Endodermal cell (in vitro differentiated cells): ENCODE measurements at regions not wholly inside any gene's neighbourhood (a gene's known extent, or its start where the extent isn't known, plus 50 kb on each side); places are given as distances from the start of the nearest gene placed in this dataset.

Experiments
- DNase-seq: peaks from one replicate; pipeline ENCODE4 v3.0.0-alpha.2; 2017
- H3K27ac ChIP-seq: 2 replicates; pipeline ENCODE4 v1.5.1; 2013; ENCODE audit warnings: mild to moderate bottlenecking, low read depth, low read length, moderate library complexity
- H3K27me3 ChIP-seq: 2 replicates; pipeline ENCODE4 v1.6.1; 2013; ENCODE audit warnings: mild to moderate bottlenecking, low read length, moderate library complexity; ENCODE audit not compliant: insufficient read depth, control insufficient read depth, poor library complexity, severe bottlenecking
- H3K36me3 ChIP-seq: 2 replicates; pipeline ENCODE4 v1.7.0; 2013; ENCODE audit warnings: mild to moderate bottlenecking, low read length, moderate library complexity; ENCODE audit not compliant: control insufficient read depth, insufficient read depth
- H3K4me1 ChIP-seq: one replicate; pipeline ENCODE4 v1.7.0; 2013; ENCODE audit warnings: low read length; ENCODE audit not compliant: control insufficient read depth, insufficient read depth
- H3K4me3 ChIP-seq: 2 replicates; pipeline ENCODE4 v1.5.1; 2013; ENCODE audit warnings: mild to moderate bottlenecking, low read length, moderate library complexity
- H3K9ac ChIP-seq: 2 replicates; pipeline ENCODE4 v1.6.1; 2013; ENCODE audit warnings: mild to moderate bottlenecking, low read length, moderate library complexity; ENCODE audit not compliant: poor library complexity, severe bottlenecking; ENCODE audit errors: extremely low read depth
- H3K9me3 ChIP-seq: 2 replicates; pipeline ENCODE4 v1.6.1; 2013; ENCODE audit warnings: mild to moderate bottlenecking, low read length, moderate library complexity; ENCODE audit not compliant: control insufficient read depth
- H3K27ac Mint-ChIP-seq: 2 replicates; pipeline ENCODE4 v1.8.0; 2020; ENCODE audit warnings: mixed read lengths
- H3K27me3 Mint-ChIP-seq: 2 replicates; pipeline ENCODE4 v1.8.0; 2021; ENCODE audit warnings: mild to moderate bottlenecking, mixed read lengths; ENCODE audit not compliant: insufficient read depth
- H3K36me3 Mint-ChIP-seq: 2 replicates; pipeline ENCODE4 v1.8.0; 2020; ENCODE audit warnings: low read depth, mixed read lengths
- H3K4me1 Mint-ChIP-seq: 2 replicates; pipeline ENCODE4 v1.8.0; 2020; ENCODE audit warnings: mixed read lengths
- H3K4me3 Mint-ChIP-seq: 2 replicates; pipeline ENCODE4 v1.8.0; 2020; ENCODE audit warnings: mild to moderate bottlenecking, moderate library complexity, mixed read lengths
- H3K9me3 Mint-ChIP-seq: 2 replicates; pipeline ENCODE4 v1.8.0; 2020; ENCODE audit warnings: mild to moderate bottlenecking, mixed read lengths
- CTCF ChIP-seq: fragments of 200-600 bp; sonication (generic); conservative IDR thresholded peaks from 2 replicates; pipeline ENCODE4 v1.5.0; 2021; ENCODE audit warnings: antibody characterized with exemption, mild to moderate bottlenecking
- WGBS, 2 experiments: methylation state at CpG; one replicate each; pipeline versions ENCODE4 v1.1.5 to v1.1.7; 2013; ENCODE audit warnings: missing lambda C conversion rate in 2 of 2, mixed read lengths in 1 of 2; ENCODE audit not compliant: insufficient coverage in 1 of 2, insufficient read length in 1 of 2; 5-methylcytosine and 5-hydroxymethylcytosine counted together

- peaks cover 5% of the 10 kb centered on the region for H3K27me3 ChIP-seq
- peaks cover 11% of the 10 kb centered on the region for H3K4me1 ChIP-seq
- no peak overlapping the region for H3K4me3 ChIP-seq
- H3K36me3 ChIP-seq = no peaks in the 10 kb centered on the region
- no peak for TF ChIP-seq CTCF
- H3K4me3 Mint-ChIP-seq = no peak overlapping the region
- peaks cover 20% of the 10 kb centered on the region for H3K4me1 Mint-ChIP-seq
- DNase-seq = no peak
- H3K27ac ChIP-seq = no peak overlapping the region
- no peaks in the 10 kb centered on the region for H3K9me3 Mint-ChIP-seq
- no peak overlapping the region for H3K27ac Mint-ChIP-seq
- H3K9me3 ChIP-seq = no peaks in the 10 kb centered on the region
- H3K36me3 Mint-ChIP-seq = no peaks in the 10 kb centered on the region
- peaks cover 10% of the 10 kb centered on the region for H3K27me3 Mint-ChIP-seq
- H3K9ac ChIP-seq = no peak overlapping the region
These were observed 535.0 kb downstream of the CD83 start for GRCh38 chr6:14652536-14652935.

- 77 to 78% methylated on average over 15 to 16 of the region's 16 CpGs for WGBS, 2 experiments
- no peak overlapping the region for H3K27ac Mint-ChIP-seq
- H3K9me3 ChIP-seq = no peaks in the 10 kb centered on the region
- H3K4me1 ChIP-seq = peaks cover 16% of the 10 kb centered on the region
- H3K4me3 ChIP-seq = no peak overlapping the region
- H3K36me3 ChIP-seq = no peaks in the 10 kb centered on the region
- H3K27me3 ChIP-seq = peaks cover 28% of the 10 kb centered on the region
- no peaks in the 10 kb centered on the region for H3K36me3 Mint-ChIP-seq
- H3K4me1 Mint-ChIP-seq = peaks cover 36% of the 10 kb centered on the region
- no peak overlapping the region for H3K9ac ChIP-seq
- no peak for DNase-seq
- peaks cover 23% of the 10 kb centered on the region for H3K27me3 Mint-ChIP-seq
- H3K4me3 Mint-ChIP-seq = no peak overlapping the region
- TF ChIP-seq CTCF = no peak
- H3K27ac ChIP-seq = no peak overlapping the region
- no peaks in the 10 kb centered on the region for H3K9me3 Mint-ChIP-seq
These were observed 537.9 kb downstream of the CD83 start for GRCh38 chr6:14655201-14656061.

- Histone ChIP-seq H3K27me3 (peaks cover 35% of the 10 kb centered on the region), H3K4me1 (peaks cover 20% of the 10 kb centered on the region), H3K9me3 (no peaks in the 10 kb centered on the region), H3K4me3 (no peak overlapping the region), H3K36me3 (no peaks in the 10 kb centered on the region), H3K9ac (no peak overlapping the region), H3K27ac (no peak overlapping the region)
- Mint-ChIP-seq H3K27me3 (peaks cover 23% of the 10 kb centered on the region), H3K4me3 (no peak overlapping the region), H3K9me3 (no peaks in the 10 kb centered on the region), H3K4me1 (peaks cover 36% of the 10 kb centered on the region), H3K36me3 (no peaks in the 10 kb centered on the region), H3K27ac (no peak overlapping the region)
- TF ChIP-seq CTCF = no peak
- WGBS, 2 experiments = 68 to 80% methylated on average over 2 to 4 of the region's 4 CpGs
- no peak for DNase-seq
These were observed 538.5 kb downstream of the CD83 start for GRCh38 chr6:14656078-14656521.
